Mesothelial cell of epicardium (in vitro differentiated cells): ENCODE measurements at regions not wholly inside any gene's neighbourhood (a gene's known extent, or its start where the extent isn't known, plus 50 kb on each side); places are given as distances from the start of the nearest gene placed in this dataset.

Experiments used
- DNase-seq, 2 experiments: peaks; one replicate each; pipeline ENCODE4 v3.0.0; 2021; ENCODE audit warnings: low spot score in 2 of 2; ENCODE audit not compliant: unreplicated experiment in 2 of 2
- H3K27ac Mint-ChIP-seq: 2 replicates; pipeline ENCODE4 v1.8.0; 2021; ENCODE audit warnings: mixed read lengths
- H3K27me3 Mint-ChIP-seq: 2 replicates; pipeline ENCODE4 v1.8.0; 2021; ENCODE audit warnings: low read depth, mixed read lengths
- H3K36me3 Mint-ChIP-seq: 2 replicates; pipeline ENCODE4 v1.8.0; 2021; ENCODE audit warnings: mixed read lengths
- H3K4me1 Mint-ChIP-seq: 2 replicates; pipeline ENCODE4 v1.8.0; 2021; ENCODE audit warnings: mixed read lengths
- H3K4me3 Mint-ChIP-seq: 2 replicates; pipeline ENCODE4 v1.8.0; 2021; ENCODE audit warnings: mild to moderate bottlenecking, moderate library complexity, mixed read lengths
- H3K9me3 Mint-ChIP-seq: 2 replicates; pipeline ENCODE4 v1.8.0; 2021; ENCODE audit warnings: mixed read lengths
- TF ChIP-seq, protein P1 (sequence below): fragments of 200-600 bp; sonication (generic); IDR thresholded peaks from one replicate; pipeline ENCODE4 v1.5.0; 2021; ENCODE audit warnings: antibody characterized with exemption; ENCODE audit not compliant: unreplicated experiment

DNA sequence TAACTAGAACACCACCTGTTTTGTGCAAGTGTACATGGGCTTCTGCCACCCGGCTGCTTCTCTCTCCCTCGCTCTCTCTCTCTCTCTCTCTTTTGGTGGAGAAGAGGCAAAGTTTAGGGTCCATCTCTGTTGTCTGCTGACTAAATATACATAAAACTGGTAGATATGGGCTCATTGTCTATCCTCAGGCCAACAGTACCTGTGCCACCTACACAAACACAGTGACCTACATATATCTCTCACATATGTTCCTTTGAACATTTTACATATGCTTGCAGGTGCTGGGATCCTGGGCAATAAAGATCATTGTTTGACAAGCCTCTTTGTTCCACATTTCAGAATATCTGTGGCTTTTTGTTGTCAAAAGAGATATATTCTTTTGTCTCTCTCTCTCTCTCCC is 256.3 kb upstream of the KCNH8 start:
- DNase-seq: no peak
- TF ChIP-seq, protein P1, sequence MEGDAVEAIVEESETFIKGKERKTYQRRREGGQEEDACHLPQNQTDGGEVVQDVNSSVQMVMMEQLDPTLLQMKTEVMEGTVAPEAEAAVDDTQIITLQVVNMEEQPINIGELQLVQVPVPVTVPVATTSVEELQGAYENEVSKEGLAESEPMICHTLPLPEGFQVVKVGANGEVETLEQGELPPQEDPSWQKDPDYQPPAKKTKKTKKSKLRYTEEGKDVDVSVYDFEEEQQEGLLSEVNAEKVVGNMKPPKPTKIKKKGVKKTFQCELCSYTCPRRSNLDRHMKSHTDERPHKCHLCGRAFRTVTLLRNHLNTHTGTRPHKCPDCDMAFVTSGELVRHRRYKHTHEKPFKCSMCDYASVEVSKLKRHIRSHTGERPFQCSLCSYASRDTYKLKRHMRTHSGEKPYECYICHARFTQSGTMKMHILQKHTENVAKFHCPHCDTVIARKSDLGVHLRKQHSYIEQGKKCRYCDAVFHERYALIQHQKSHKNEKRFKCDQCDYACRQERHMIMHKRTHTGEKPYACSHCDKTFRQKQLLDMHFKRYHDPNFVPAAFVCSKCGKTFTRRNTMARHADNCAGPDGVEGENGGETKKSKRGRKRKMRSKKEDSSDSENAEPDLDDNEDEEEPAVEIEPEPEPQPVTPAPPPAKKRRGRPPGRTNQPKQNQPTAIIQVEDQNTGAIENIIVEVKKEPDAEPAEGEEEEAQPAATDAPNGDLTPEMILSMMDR: no peak
- Mint-ChIP-seq H3K36me3 (no peaks in the 10 kb centered on the region), H3K4me3 (no peak overlapping the region), H3K27ac (no peak overlapping the region), H3K27me3 (no peaks in the 10 kb centered on the region), H3K9me3 (no peaks in the 10 kb centered on the region), H3K4me1 (peaks cover 5% of the 10 kb centered on the region)

DNA sequence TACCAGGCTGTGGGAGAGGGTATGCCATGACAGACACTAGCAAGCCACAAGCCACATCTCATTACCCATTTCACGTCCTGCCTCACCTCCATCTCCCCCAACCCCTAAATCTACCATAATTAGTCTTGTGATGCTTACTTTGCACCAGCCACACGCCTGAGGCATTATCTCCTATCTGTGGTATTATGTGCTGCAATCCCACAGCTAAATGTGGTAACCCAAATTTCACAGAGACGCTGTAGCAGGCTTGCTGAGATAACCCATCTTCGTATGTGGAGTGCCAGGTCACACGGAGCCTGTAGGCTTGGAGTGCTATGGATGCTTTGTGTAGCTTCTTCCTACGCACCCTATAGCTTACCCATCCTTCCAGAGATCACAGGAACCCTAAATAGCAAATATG is 256.7 kb upstream of the KCNH8 start:
- H3K9me3 Mint-ChIP-seq: peaks cover 2% of the 10 kb centered on the region
- peaks cover 7% of the 10 kb centered on the region for H3K4me1 Mint-ChIP-seq
- H3K27ac Mint-ChIP-seq: no peak overlapping the region
- no peaks in the 10 kb centered on the region for H3K36me3 Mint-ChIP-seq
- H3K27me3 Mint-ChIP-seq: no peaks in the 10 kb centered on the region
- TF ChIP-seq, protein P1: no peak
- H3K4me3 Mint-ChIP-seq: no peak overlapping the region
- no peak for DNase-seq

DNA sequence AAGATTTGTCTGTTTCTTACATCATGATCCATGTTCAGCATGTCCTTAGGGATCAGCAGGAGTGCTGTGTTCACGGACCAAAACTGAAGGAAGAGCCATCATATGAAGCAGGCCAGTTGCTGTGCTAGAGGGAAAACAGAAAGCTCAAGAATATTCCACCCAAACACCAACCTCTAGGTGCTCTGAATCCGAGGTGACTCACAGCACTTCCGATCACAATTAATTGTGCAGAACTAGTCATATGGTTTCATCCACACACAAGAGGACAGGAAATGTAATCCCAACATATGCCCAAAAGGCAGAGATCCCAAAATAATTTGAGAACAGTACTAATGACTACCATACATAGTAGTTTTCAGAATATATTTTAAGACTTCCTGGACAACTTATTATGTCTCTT is 257.9 kb upstream of the KCNH8 start:
- TF ChIP-seq, protein P1: no peak
- Mint-ChIP-seq H3K27ac (no peak overlapping the region), H3K27me3 (no peaks in the 10 kb centered on the region), H3K4me3 (no peak overlapping the region), H3K9me3 (peaks cover 4% of the 10 kb centered on the region), H3K4me1 (peaks cover 9% of the 10 kb centered on the region), H3K36me3 (no peaks in the 10 kb centered on the region)
- no peak for DNase-seq

DNA sequence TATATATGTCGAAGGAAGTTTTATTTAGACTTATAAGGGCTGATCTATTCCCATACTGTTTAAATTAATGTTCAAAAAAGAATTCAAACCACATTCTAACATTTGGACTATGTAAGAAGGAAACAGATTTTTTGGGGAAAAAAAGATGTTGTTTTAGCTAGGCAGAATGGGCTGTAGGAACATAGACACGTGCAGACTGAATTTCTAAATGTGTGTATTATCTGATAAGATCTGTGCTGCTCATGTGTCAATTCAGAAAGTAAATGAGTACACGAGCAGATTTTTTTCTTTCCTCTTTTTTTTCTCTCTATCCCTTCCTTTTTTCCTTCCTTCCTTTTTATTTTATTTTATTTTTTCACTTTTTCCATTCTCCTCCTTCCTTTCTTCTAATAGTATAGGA is 259.5 kb upstream of the KCNH8 start:
- no peak overlapping the region for H3K27ac Mint-ChIP-seq
- no peaks in the 10 kb centered on the region for H3K27me3 Mint-ChIP-seq

DNA sequence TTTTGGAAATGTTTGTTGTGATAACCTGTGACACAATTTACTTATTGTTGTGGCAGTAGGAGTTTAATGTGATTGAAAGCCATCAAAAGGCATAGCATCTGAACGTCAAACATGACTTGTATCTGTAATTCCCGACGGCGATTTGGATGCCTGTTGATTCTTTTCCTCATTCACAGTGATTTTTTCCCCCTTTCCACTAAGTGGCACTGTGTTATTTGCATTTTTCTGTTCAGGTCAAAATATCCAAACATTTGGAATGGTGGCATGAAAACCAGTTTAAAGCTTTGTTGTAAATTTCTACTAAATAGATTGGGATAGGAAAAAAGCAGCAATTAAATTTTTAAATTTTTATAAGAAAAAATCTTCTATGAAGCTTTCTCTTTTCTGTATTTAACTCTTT is 259.9 kb upstream of the KCNH8 start:
- Mint-ChIP-seq H3K27ac (no peak overlapping the region), H3K27me3 (no peaks in the 10 kb centered on the region), H3K9me3 (peaks cover 4% of the 10 kb centered on the region), H3K4me1 (peaks cover 7% of the 10 kb centered on the region), H3K4me3 (no peak overlapping the region), H3K36me3 (no peaks in the 10 kb centered on the region)
- no peak for DNase-seq
- TF ChIP-seq, protein P1: no peak

More for the DNA sequence above, 259.5 kb upstream of the KCNH8 start:
- Mint-ChIP-seq H3K4me1 (peaks cover 9% of the 10 kb centered on the region), H3K9me3 (peaks cover 4% of the 10 kb centered on the region), H3K36me3 (no peaks in the 10 kb centered on the region), H3K4me3 (no peak overlapping the region)
- TF ChIP-seq, protein P1: no peak
- no peak for DNase-seq

DNA sequence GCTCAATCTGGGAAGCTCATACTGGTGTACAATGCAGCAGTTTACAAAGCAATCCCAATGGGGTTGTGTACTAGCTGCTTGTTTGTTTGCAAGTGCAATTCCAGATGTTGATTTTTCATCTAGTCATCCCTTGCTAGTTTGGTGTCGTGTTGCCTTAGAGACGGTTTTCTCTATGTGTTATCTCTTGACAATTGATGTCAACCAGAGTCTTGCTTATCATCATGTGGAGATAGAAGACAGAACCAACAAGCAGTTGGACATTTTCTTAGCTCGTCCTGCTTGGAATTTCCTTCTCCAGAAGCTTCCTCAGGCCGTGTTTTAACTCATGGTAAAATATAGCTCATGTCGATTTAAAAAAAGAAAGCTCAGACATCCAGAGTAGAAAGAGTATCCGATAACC is 262.0 kb upstream of the KCNH8 start:
- no peaks in the 10 kb centered on the region for H3K36me3 Mint-ChIP-seq
- H3K4me1 Mint-ChIP-seq: peaks cover 3% of the 10 kb centered on the region
- no peak overlapping the region for H3K27ac Mint-ChIP-seq
- TF ChIP-seq, protein P1: no peak
- no peak for DNase-seq
- H3K4me3 Mint-ChIP-seq: no peak overlapping the region
- H3K27me3 Mint-ChIP-seq: no peaks in the 10 kb centered on the region
- peaks cover 10% of the 10 kb centered on the region for H3K9me3 Mint-ChIP-seq
